ENCODE measurements at regions not wholly inside any gene's neighbourhood (a gene's known extent, or its start where the extent isn't known, plus 50 kb on each side); places are given as distances from the start of the nearest gene placed in this dataset.

- TF ChIP-seq CTCF (conservative IDR thresholded peaks at IDR 0.05; ENCODE audit: low read depth, low read length), result no peak
- no peak for TF ChIP-seq EZH2phosphoT487 (IDR thresholded peaks at IDR 0.05; ENCODE audit: borderline replicate concordance, low read length)
- TF ChIP-seq EZH2 (IDR thresholded peaks at IDR 0.05; ENCODE audit: low read length, unreplicated experiment), result no peak
These were observed 91.5 kb upstream of the THBS2 start for GRCh38 chr6:169345146-169345545.

Data from PC-3 (cell line).